ENCODE measurements at regions not wholly inside any gene's neighbourhood (a gene's known extent, or its start where the extent isn't known, plus 50 kb on each side); places are given as distances from the start of the nearest gene placed in this dataset.

DNA sequence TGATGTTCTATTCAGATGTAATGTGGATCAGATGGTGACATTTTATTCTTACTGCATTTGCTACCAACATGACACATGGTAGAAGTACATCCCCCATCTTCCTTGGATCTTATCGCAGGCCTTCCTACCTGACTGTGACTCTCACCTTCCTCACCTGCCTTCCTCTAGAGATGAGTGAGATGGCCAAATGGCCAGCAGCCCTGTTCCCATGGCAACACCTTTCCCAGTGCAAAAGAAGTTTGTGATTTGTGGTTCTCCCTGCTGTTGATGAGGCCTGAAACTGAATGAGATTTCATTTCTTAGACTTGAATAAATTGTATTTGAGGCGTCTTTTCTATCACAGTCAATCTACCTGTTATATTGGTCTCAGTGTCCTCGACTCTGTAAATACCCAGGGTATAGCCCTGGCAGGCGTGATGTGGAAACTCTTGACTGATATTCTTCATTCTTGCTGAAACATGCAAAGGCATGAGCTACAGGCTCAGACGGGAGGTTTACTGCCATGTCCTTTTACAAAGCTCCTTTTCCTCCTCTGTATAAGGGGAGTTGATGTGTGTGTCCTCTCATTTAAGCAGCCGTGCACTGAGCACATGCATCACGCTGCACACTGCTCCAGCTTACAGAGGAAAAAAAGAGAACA is 440.7 kb upstream of the AKR1E2 start:
- intact Hi-C loops (cut with DNase I): no loop called here

DNA sequence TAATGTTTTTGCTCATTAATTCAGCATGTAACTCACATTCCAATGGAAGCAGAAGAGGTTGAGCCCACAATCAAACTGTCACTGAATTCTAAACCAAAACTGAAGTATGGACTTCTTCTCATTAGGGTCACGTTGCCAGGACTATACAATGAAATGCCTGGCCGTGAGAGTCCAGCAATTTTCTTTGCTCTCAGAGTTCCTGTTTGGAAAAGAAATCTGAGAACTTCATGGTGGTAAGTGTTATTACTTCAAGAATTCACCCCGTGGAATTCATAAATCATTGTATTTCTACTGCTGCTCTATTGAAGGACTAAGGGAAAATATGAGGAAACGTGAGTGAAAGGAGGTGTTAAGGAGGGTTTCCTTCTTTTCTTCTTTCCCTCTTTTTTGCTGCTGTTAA is 441.8 kb upstream of the AKR1E2 start:
- no peak for TF ChIP-seq CTCF (IDR thresholded peaks at IDR 0.05)
- no peak overlapping the region for H3K4me3 ChIP-seq
- no peaks in the 10 kb centered on the region for H3K27me3 ChIP-seq
- H3K27ac ChIP-seq: no peak overlapping the region
- WGBS, 2 donors: 14 to 21% methylated on average over 4 of the region's 4 CpGs
- no peaks in the 10 kb centered on the region for H3K9me3 ChIP-seq
- no peaks in the 10 kb centered on the region for H3K36me3 ChIP-seq
- DNase-seq: no peak
- intact Hi-C loops (cut with DNase I): no loop called here
- no peak for ATAC-seq
- H3K4me1 ChIP-seq: no peaks in the 10 kb centered on the region
- FAIRE-seq: no peak

More for the DNA sequence above, 440.7 kb upstream of the AKR1E2 start:
- no peak overlapping the region for H3K4me3 ChIP-seq
- H3K27me3 ChIP-seq: peaks cover 0 to 4% (median 0%) of the 10 kb centered on the region in 4 donors
- DNase-seq (no peak), FAIRE-seq (no peak), ATAC-seq (no peak)
- H3K27ac ChIP-seq: no peak overlapping the region
- no peaks in the 10 kb centered on the region for H3K4me1 ChIP-seq
- no peak for TF ChIP-seq CTCF (IDR thresholded peaks at IDR 0.05)
- H3K9me3 ChIP-seq: no peaks in the 10 kb centered on the region
- H3K36me3 ChIP-seq: no peaks in the 10 kb centered on the region
- 67 to 77% methylated on average over 7 of the region's 7 CpGs for WGBS, 2 donors

DNA sequence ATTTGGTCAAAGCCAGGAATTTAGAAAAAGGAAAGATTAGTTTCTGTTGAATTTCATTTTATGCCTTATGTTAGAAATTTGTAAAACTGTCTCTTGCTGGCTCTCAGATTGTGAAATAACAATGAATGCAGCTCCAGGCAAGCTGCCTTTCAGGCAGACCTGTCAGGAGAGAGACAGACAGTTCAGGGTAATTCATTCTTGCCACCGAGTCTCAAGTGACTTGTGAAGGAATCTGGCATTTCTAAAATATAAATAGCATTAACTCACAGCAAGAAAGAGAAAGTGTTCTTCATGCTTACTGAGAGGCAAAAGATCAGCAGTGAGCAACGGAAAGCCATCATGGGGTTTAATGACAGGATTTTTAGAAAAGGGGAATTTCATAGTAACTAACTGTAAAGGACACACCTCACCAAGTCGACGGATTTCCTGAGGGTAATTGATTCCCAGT is 442.3 kb upstream of the AKR1E2 start:
- Histone ChIP-seq H3K27ac (no peak overlapping the region), H3K4me1 (no peaks in the 10 kb centered on the region), H3K4me3 (no peak overlapping the region), H3K36me3 (no peaks in the 10 kb centered on the region), H3K27me3 (no peaks in the 10 kb centered on the region), H3K9me3 (no peaks in the 10 kb centered on the region)
- TF ChIP-seq CTCF (IDR thresholded peaks at IDR 0.05): no peak
- FAIRE-seq (no peak), ATAC-seq (no peak), DNase-seq (no peak)
- intact Hi-C loops (cut with DNase I): no loop called here
- WGBS, 2 donors: 26 to 33% methylated on average over 4 of the region's 4 CpGs

DNA sequence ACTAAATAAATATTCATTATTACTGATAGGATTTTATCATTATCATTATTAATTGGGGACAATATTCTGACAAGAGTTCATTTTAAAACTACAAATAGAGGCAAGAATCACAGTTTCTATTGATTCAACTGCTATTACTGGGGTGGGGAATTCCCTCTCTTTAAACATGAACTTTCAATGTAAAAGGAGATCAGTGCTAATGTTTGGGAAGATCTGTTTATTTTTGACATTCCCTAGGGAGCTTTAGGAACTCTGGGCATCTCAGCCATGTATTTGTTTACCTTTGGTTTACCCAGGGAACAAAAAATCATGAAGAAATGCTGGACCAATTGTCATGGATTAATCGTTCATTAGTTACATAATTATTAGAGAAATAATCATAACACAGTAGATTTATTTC is 443.2 kb upstream of the AKR1E2 start:
- Histone ChIP-seq H3K4me1 (no peaks in the 10 kb centered on the region), H3K27ac (no peak overlapping the region), H3K36me3 (no peaks in the 10 kb centered on the region), H3K4me3 (no peak overlapping the region), H3K27me3 (no peaks in the 10 kb centered on the region), H3K9me3 (no peaks in the 10 kb centered on the region)
- no peak for DNase-seq
- ATAC-seq: no peak
- no peak for TF ChIP-seq CTCF (IDR thresholded peaks at IDR 0.05)
- 21 to 28% methylated on average over 1 of the region's 1 CpG for WGBS, 2 donors
- FAIRE-seq: no peak
- intact Hi-C loops (cut with DNase I): no loop called here

- TF ChIP-seq CTCF (IDR thresholded peaks at IDR 0.05): no peak
- intact Hi-C loops (cut with DNase I): no loop called here
- H3K9me3 ChIP-seq: no peaks in the 10 kb centered on the region
- no peaks in the 10 kb centered on the region for H3K36me3 ChIP-seq
- no peaks in the 10 kb centered on the region for H3K27me3 ChIP-seq
- no peaks in the 10 kb centered on the region for H3K4me1 ChIP-seq
- ATAC-seq (no peak), DNase-seq (no peak), FAIRE-seq (no peak)
- no peak overlapping the region for H3K27ac ChIP-seq
- 69 to 74% methylated on average over 2 of the region's 2 CpGs for WGBS, 2 donors
- H3K4me3 ChIP-seq: no peak overlapping the region
These were observed 452.4 kb upstream of the AKR1E2 start for GRCh38 chr10:4373612-4374011.

Data from pancreas (tissue), 10 donors.